HCT116 (cell line): ENCODE measurements at regions not wholly inside any gene's neighbourhood (a gene's known extent, or its start where the extent isn't known, plus 50 kb on each side); places are given as distances from the start of the nearest gene placed in this dataset.

ENCODE experiments used
- ATAC-seq: fragments of 200-7000 bp; cut with Tn5 transposase; 2 replicates; pipeline ENCODE4 v1.9.1; 2020; ENCODE audit warnings: mild to moderate bottlenecking, moderate library complexity
- BruUV-seq: library from RNA; stranded (reverse); fragments of 400-500 nt; replicated peaks from 2 replicates; lab custom pipeline; 2021; lab: Mats Ljungman, UMichigan
- CTCF ChIA-PET: fragments of 300-600 bp; sonication (Branson Sonifier 250); formaldehyde crosslinking; loops from one replicate; lab custom pipeline; 2021; ENCODE audit warnings: antibody characterized with exemption; lab: Charles Lee
- POLR2A ChIA-PET: fragments of 300-600, 350-600 bp; sonication (Branson Sonifier 250); formaldehyde crosslinking; loops from one replicate; lab custom pipeline; 2021; ENCODE audit warnings: antibody characterized with exemption; lab: Charles Lee
- RAD21 ChIA-PET, 2 experiments: fragments of 300-600 bp; sonication (Branson Sonifier 250); formaldehyde crosslinking; loops; one replicate each; lab custom pipeline; 2023; ENCODE audit warnings: low total read pairs in 2 of 2; ENCODE audit not compliant: uncharacterized antibody in 2 of 2, unreplicated experiment in 2 of 2, low non-redundant PET in 1 of 2; lab: Charles Lee
- DNase-seq: peaks from one replicate; pipeline ENCODE4 v3.0.0-alpha.2; 2010; ENCODE audit warnings: low read depth, low spot score
- H2AFZ ChIP-seq: fragments of 200-600 bp; shearing (Covaris generic), sonication (generic); 2 replicates; pipeline ENCODE4 v1.6.1; 2017; ENCODE audit warnings: low read depth, mixed run types, mixed read lengths, antibody characterized with exemption, low read length; ENCODE audit not compliant: poor library complexity, severe bottlenecking
- H3K27ac ChIP-seq: 2 replicates; pipeline ENCODE4 v1.5.1; 2012; ENCODE audit warnings: low read depth, low read length
- H3K27me3 ChIP-seq: fragments of 200-600 bp; sonication (generic); 2 replicates; pipeline ENCODE4 v1.6.1; 2016; ENCODE audit warnings: mixed run types, low read length, mixed read lengths; ENCODE audit not compliant: insufficient read depth
- H3K36me3 ChIP-seq, 2 experiments: fragments of 200-500 bp in 1 of 2; fragments of 200-600 bp in 1 of 2; sonication (Bioruptor generic) in 1 of 2; sonication (generic) in 1 of 2; 2 replicates each; pipeline versions ENCODE4 v1.5.1 to v1.6.1; 2014 to 2016; ENCODE audit warnings: low read length in 2 of 2, inconsistent platforms in 1 of 2, mixed read lengths in 1 of 2, mixed run types in 1 of 2; ENCODE audit not compliant: insufficient read depth in 2 of 2, control insufficient read depth in 1 of 2
- H3K4me1 ChIP-seq, 2 experiments: fragments of 200-600 bp in 1 of 2; sonication (generic) in 1 of 2; 2 replicates each; pipeline versions ENCODE4 v1.5.1 to v1.6.1; 2012 to 2017; ENCODE audit warnings: low read length in 2 of 2, inconsistent platforms in 1 of 2, mild to moderate bottlenecking in 1 of 2, mixed read lengths in 1 of 2, mixed run types in 1 of 2, moderate library complexity in 1 of 2; ENCODE audit not compliant: insufficient read depth in 2 of 2, control insufficient read depth in 1 of 2
- H3K4me2 ChIP-seq: fragments of 200-600 bp; sonication (generic); 2 replicates; pipeline ENCODE4 v1.6.1; 2017; ENCODE audit warnings: mixed run types, low read length, mixed read lengths
- H3K4me3 ChIP-seq, 2 experiments: fragments of 200-600 bp in 1 of 2; sonication (generic) in 1 of 2; replicated peaks in 1 of 2; 2 replicates each; pipeline ENCODE4 v1.5.1; 2011 to 2016; ENCODE audit warnings: low read length in 2 of 2, control low read depth in 1 of 2, low read depth in 1 of 2, mild to moderate bottlenecking in 1 of 2, mixed read lengths in 1 of 2, mixed run types in 1 of 2
- H3K79me2 ChIP-seq: fragments of 200-600 bp; sonication (generic); 2 replicates; pipeline ENCODE4 v1.6.1; 2017; ENCODE audit warnings: mild to moderate bottlenecking, mixed run types, low read length, moderate library complexity, mixed read lengths; ENCODE audit not compliant: insufficient read depth
- H3K9ac ChIP-seq: fragments of 200-600 bp; sonication (generic); 2 replicates; pipeline ENCODE4 v1.6.1; 2016; ENCODE audit warnings: low read length, mixed read lengths
- H3K9me2 ChIP-seq: fragments of 200-600 bp; sonication (generic), shearing (Covaris generic); 2 replicates; pipeline ENCODE4 v1.6.1; 2017; ENCODE audit warnings: mixed run types, mild to moderate bottlenecking, moderate library complexity; ENCODE audit not compliant: insufficient read depth
- H3K9me3 ChIP-seq, 2 experiments: fragments of 200-500 bp in 1 of 2; fragments of 200-600 bp in 1 of 2; sonication (Bioruptor generic) in 1 of 2; sonication (generic) in 1 of 2; 2 replicates each; pipeline ENCODE4 v1.6.1; 2014 to 2017; ENCODE audit warnings: low read length in 2 of 2, mixed read lengths in 2 of 2, inconsistent platforms in 1 of 2, low read depth in 1 of 2, mild to moderate bottlenecking in 1 of 2, mixed run types in 1 of 2, moderate library complexity in 1 of 2; ENCODE audit not compliant: control insufficient read depth in 1 of 2, insufficient read depth in 1 of 2
- H4K20me1 ChIP-seq: fragments of 200-600 bp; sonication (generic), shearing (Covaris generic); 2 replicates; pipeline ENCODE4 v1.6.1; 2017; ENCODE audit warnings: mixed run types, mild to moderate bottlenecking, moderate library complexity; ENCODE audit not compliant: insufficient read depth
- ATF3 ChIP-seq: IDR thresholded peaks from 2 replicates; pipeline ENCODE4 v1.6.1; 2012
- EZH2 ChIP-seq: fragments of 200-600 bp; sonication (generic); IDR thresholded peaks from 2 replicates; pipeline ENCODE4 v1.6.1; 2017; ENCODE audit warnings: antibody characterized with exemption, mixed run types
- SP1 ChIP-seq: IDR thresholded peaks from 2 replicates; pipeline ENCODE4 v1.6.1; 2012; ENCODE audit warnings: low read depth
- ZBTB33 ChIP-seq: IDR thresholded peaks from 2 replicates; pipeline ENCODE4 v1.6.1; 2011; ENCODE audit warnings: mild to moderate bottlenecking, low read length, moderate library complexity; ENCODE audit not compliant: insufficient replicate concordance; ENCODE audit errors: extremely low read depth
- intact Hi-C: fragments of 100-400 bp; cut with micrococcal nuclease; formaldehyde crosslinking; loops from 2 replicates; pipeline ENCODE4 v1.10.0; 2022

GRCh38 chr5:172568308-172568910, 72.7 kb upstream of the NEURL1B start:
- CTCF ChIA-PET, result no interaction called here
- Histone ChIP-seq H3K79me2 (no peaks in the 10 kb centered on the region), H3K4me3 (no peak overlapping the region), H2AFZ (no peak overlapping the region), H3K9me3 (no peaks in the 10 kb centered on the region), H3K4me1 (no peaks in the 10 kb centered on the region), H3K4me2 (no peak overlapping the region), H3K9me2 (no peaks in the 10 kb centered on the region), H3K27ac (no peak overlapping the region), H3K27me3 (peaks cover 23% of the 10 kb centered on the region; the same call in 1 of the 2 replicates), H3K36me3 (no peaks in the 10 kb centered on the region), H4K20me1 (no peaks in the 10 kb centered on the region), H3K9ac (no peak overlapping the region)
- TF ChIP-seq EZH2 (no peak), SP1 (no peak), ATF3 (no peak)
- BruUV-seq, result no TSS peak
- RAD21 ChIA-PET, result no interaction called here
- POLR2A ChIA-PET, result no interaction called here
- intact Hi-C loops, result no loop called here
- ATAC-seq (no peak), DNase-seq (no peak)

- Histone ChIP-seq H4K20me1 (no peaks in the 10 kb centered on the region), H2AFZ (no peak overlapping the region), H3K36me3 (no peaks in the 10 kb centered on the region), H3K4me1 (no peaks in the 10 kb centered on the region), H3K4me2 (no peak overlapping the region), H3K9me2 (no peaks in the 10 kb centered on the region), H3K79me2 (no peaks in the 10 kb centered on the region), H3K9me3 (no peaks in the 10 kb centered on the region), H3K4me3 (no peak overlapping the region), H3K9ac (no peak overlapping the region), H3K27me3 (peaks cover 23% of the 10 kb centered on the region; the same call in 1 of the 2 replicates), H3K27ac (no peak overlapping the region)
- BruUV-seq, result no TSS peak
- POLR2A ChIA-PET, result no interaction called here
- TF ChIP-seq EZH2 (no peak), ZBTB33 (no peak)
- DNase-seq (no peak), ATAC-seq (no peak)
- intact Hi-C loops, result no loop called here
- RAD21 ChIA-PET, result no interaction called here
- CTCF ChIA-PET, result no interaction called here
Measured at GRCh38 chr5:172567843-172568242, 73.2 kb upstream of the NEURL1B start.
